Calu3 (cell line): ENCODE measurements at regions not wholly inside any gene's neighbourhood (a gene's known extent, or its start where the extent isn't known, plus 50 kb on each side); places are given as distances from the start of the nearest gene placed in this dataset.

Source experiments
- BruUV-seq: library from RNA; stranded (reverse); fragments of 400-500 nt; replicated peaks from 2 replicates; lab custom pipeline; 2021; lab: Mats Ljungman, UMichigan
- CTCF ChIA-PET: fragments of 300-600 bp; sonication (Branson Sonifier 250); formaldehyde crosslinking; loops from one replicate; lab custom pipeline; 2022; ENCODE audit warnings: antibody characterized with exemption; lab: Charles Lee
- DNase-seq: peaks from one replicate; pipeline ENCODE4 v3.0.0; 2022
- H3K27ac Mint-ChIP-seq: one replicate; pipeline ENCODE4 v1.8.0; 2022; ENCODE audit warnings: mixed read lengths; ENCODE audit not compliant: unreplicated experiment
- H3K27me3 Mint-ChIP-seq: one replicate; pipeline ENCODE4 v1.8.0; 2022; ENCODE audit warnings: mixed read lengths; ENCODE audit not compliant: unreplicated experiment
- H3K36me3 Mint-ChIP-seq: one replicate; pipeline ENCODE4 v1.8.0; 2022; ENCODE audit warnings: mild to moderate bottlenecking, moderate library complexity, mixed read lengths; ENCODE audit not compliant: insufficient read depth, unreplicated experiment
- H3K4me1 Mint-ChIP-seq: one replicate; pipeline ENCODE4 v1.8.0; 2022; ENCODE audit warnings: mild to moderate bottlenecking, low read depth, mixed read lengths; ENCODE audit not compliant: unreplicated experiment
- H3K4me3 Mint-ChIP-seq: one replicate; pipeline ENCODE4 v1.8.0; 2022; ENCODE audit warnings: mild to moderate bottlenecking, low read depth, moderate library complexity, mixed read lengths; ENCODE audit not compliant: unreplicated experiment
- H3K9me3 Mint-ChIP-seq: one replicate; pipeline ENCODE4 v1.8.0; 2022; ENCODE audit warnings: low read depth, mixed read lengths; ENCODE audit not compliant: unreplicated experiment
- intact Hi-C: fragments of 100-400 bp; cut with micrococcal nuclease; formaldehyde crosslinking; loops from one replicate; pipeline ENCODE4 v1.10.0; 2022; ENCODE audit not compliant: unreplicated experiment
- TF ChIP-seq, protein P1 (sequence below): fragments of 200-600 bp; IDR thresholded peaks from one replicate; pipeline ENCODE4 v1.8.0; 2022; ENCODE audit warnings: antibody characterized with exemption; ENCODE audit not compliant: unreplicated experiment

DNA sequence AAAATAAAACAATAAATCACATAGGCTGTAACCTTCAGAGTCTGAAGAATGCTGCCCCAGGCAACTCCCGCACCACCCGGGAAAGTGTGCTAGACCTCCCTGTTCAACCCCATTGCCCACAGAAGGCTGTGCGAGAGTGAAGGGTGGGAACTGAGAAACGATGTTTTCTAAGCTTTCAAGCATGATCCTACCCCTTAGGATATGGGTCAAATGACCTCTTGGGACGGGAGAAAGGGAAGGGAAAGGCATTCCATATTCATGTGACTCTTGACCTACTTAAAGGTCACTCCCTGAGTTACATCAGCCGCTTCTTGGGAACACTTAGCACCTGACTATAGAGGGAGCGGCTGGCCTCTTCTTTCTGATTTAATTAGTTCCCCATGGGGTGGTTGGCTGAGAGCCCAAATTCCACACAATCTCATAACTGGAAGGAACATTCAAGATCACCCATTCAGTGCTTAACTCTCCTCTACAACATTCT lies 114.7 kb upstream of the SLC24A5 start:
- Mint-ChIP-seq H3K36me3 (no peaks in the 10 kb centered on the region), H3K9me3 (peaks cover 5% of the 10 kb centered on the region), H3K27ac (no peak overlapping the region), H3K27me3 (no peaks in the 10 kb centered on the region), H3K4me1 (no peaks in the 10 kb centered on the region), H3K4me3 (no peak overlapping the region)
- CTCF ChIA-PET = no interaction called here
- DNase-seq = no peak
- TF ChIP-seq, protein P1, sequence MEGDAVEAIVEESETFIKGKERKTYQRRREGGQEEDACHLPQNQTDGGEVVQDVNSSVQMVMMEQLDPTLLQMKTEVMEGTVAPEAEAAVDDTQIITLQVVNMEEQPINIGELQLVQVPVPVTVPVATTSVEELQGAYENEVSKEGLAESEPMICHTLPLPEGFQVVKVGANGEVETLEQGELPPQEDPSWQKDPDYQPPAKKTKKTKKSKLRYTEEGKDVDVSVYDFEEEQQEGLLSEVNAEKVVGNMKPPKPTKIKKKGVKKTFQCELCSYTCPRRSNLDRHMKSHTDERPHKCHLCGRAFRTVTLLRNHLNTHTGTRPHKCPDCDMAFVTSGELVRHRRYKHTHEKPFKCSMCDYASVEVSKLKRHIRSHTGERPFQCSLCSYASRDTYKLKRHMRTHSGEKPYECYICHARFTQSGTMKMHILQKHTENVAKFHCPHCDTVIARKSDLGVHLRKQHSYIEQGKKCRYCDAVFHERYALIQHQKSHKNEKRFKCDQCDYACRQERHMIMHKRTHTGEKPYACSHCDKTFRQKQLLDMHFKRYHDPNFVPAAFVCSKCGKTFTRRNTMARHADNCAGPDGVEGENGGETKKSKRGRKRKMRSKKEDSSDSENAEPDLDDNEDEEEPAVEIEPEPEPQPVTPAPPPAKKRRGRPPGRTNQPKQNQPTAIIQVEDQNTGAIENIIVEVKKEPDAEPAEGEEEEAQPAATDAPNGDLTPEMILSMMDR = no peak
- intact Hi-C loops = no loop called here
- no TSS peak for BruUV-seq

DNA sequence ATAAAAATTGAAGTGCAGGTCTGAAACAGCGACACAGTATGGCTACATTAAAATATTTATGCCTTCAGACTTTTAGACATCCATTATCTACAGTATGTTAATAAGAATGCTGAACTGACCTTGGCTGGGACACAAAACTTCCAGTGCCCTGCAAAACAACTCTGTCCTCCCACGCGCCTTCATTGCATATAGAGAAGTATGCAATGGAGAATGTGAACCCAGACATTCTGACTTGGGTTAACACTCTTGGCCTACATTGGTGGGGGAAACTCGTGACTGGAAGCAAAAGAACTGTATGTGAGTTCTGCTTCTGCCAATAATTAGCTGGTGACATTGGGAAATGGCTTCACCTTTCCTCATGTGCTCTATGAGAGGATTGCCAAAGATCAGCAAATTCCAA lies 110.5 kb upstream of the SLC24A5 start:
- H3K27me3 Mint-ChIP-seq = no peaks in the 10 kb centered on the region
- DNase-seq = no peak
- CTCF ChIA-PET = no interaction called here
- no peak overlapping the region for H3K27ac Mint-ChIP-seq
- peaks cover 7% of the 10 kb centered on the region for H3K9me3 Mint-ChIP-seq
- TF ChIP-seq, protein P1 = no peak
- H3K4me1 Mint-ChIP-seq = no peaks in the 10 kb centered on the region
- intact Hi-C loops = no loop called here
- H3K36me3 Mint-ChIP-seq = no peaks in the 10 kb centered on the region
- no TSS peak for BruUV-seq
- no peak overlapping the region for H3K4me3 Mint-ChIP-seq

DNA sequence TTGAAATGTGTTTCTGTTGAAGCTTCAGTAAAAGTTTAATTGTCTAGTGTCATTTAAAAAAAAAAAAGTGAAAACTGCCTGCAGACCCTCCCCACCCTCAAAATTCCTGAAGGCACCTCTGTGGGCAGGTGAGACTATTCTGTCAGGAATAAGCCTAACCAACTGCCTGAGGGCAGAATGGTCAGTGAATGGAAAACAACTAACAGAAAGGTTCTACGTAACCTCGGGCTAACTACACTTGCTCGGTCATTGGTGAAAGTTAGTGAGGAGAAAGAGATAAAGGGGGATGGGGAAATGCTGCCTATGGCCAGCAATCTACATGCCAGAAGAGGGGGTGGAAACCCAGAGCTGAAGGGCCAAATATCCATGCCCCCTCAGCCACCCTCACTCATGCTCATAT lies 108.6 kb upstream of the SLC24A5 start:
- H3K36me3 Mint-ChIP-seq = no peaks in the 10 kb centered on the region
- no peak overlapping the region for H3K27ac Mint-ChIP-seq
- no peak overlapping the region for H3K4me3 Mint-ChIP-seq
- TF ChIP-seq, protein P1 = no peak
- no peaks in the 10 kb centered on the region for H3K4me1 Mint-ChIP-seq
- no peak for DNase-seq
- peaks cover 3% of the 10 kb centered on the region for H3K9me3 Mint-ChIP-seq
- CTCF ChIA-PET = no interaction called here
- no TSS peak for BruUV-seq
- intact Hi-C loops = no loop called here
- H3K27me3 Mint-ChIP-seq = no peaks in the 10 kb centered on the region

GRCh38 chr15:48016865-48017264 lies 103.9 kb upstream of the SLC24A5 start:
- TF ChIP-seq, protein P1 = no peak
- H3K27ac Mint-ChIP-seq = no peak overlapping the region
- no peaks in the 10 kb centered on the region for H3K27me3 Mint-ChIP-seq
- BruUV-seq = no TSS peak
- no peaks in the 10 kb centered on the region for H3K9me3 Mint-ChIP-seq
- DNase-seq = no peak
- CTCF ChIA-PET = no interaction called here
- H3K36me3 Mint-ChIP-seq = no peaks in the 10 kb centered on the region
- intact Hi-C loops = no loop called here
- H3K4me1 Mint-ChIP-seq = no peaks in the 10 kb centered on the region
- H3K4me3 Mint-ChIP-seq = no peak overlapping the region
